Fibroblast of villous mesenchyme (primary cell): ENCODE measurements at regions not wholly inside any gene's neighbourhood (a gene's known extent, or its start where the extent isn't known, plus 50 kb on each side); places are given as distances from the start of the nearest gene placed in this dataset.
"Not testable (repeated sequence)": the region's sequence is repeated elsewhere in the genome, so short reads cannot be mapped to it uniquely, and the experiment has no call there.

Source experiments
- DNase-seq: peaks from one replicate; pipeline ENCODE4 v3.0.0-alpha.2; 2010; ENCODE audit warnings: low read depth
- H3K4me3 ChIP-seq: 2 replicates; pipeline ENCODE4 v1.5.1; 2011; ENCODE audit warnings: low read depth, mild to moderate bottlenecking, low read length
- TF ChIP-seq, protein P1 (sequence below): IDR thresholded peaks from 2 replicates; pipeline ENCODE4 v1.5.1; 2012; ENCODE audit warnings: low read depth, mild to moderate bottlenecking, low read length; ENCODE audit not compliant: insufficient read depth

DNA sequence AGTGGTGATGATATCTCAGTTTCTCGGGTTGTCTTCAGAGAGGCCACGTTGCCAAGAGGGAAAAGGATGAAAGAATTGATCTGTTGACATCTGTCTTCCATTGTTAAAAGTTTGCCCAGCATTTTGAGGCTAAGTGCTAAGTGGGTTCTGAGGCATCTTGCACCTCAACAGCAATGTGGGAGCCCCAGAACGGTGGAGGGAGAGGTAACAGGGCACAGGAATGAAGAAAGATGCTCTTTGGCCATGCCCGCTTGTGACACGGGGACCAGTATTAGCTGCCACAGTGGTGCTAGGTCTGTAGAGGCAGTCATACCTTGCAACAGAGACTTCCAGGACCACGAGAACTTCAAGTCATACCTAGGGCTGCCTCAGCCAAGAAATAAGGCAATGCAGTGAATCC, 106.6 kb upstream of the NUPR2 start:
- no peak for DNase-seq
- TF ChIP-seq, protein P1, sequence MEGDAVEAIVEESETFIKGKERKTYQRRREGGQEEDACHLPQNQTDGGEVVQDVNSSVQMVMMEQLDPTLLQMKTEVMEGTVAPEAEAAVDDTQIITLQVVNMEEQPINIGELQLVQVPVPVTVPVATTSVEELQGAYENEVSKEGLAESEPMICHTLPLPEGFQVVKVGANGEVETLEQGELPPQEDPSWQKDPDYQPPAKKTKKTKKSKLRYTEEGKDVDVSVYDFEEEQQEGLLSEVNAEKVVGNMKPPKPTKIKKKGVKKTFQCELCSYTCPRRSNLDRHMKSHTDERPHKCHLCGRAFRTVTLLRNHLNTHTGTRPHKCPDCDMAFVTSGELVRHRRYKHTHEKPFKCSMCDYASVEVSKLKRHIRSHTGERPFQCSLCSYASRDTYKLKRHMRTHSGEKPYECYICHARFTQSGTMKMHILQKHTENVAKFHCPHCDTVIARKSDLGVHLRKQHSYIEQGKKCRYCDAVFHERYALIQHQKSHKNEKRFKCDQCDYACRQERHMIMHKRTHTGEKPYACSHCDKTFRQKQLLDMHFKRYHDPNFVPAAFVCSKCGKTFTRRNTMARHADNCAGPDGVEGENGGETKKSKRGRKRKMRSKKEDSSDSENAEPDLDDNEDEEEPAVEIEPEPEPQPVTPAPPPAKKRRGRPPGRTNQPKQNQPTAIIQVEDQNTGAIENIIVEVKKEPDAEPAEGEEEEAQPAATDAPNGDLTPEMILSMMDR, result no peak

DNA sequence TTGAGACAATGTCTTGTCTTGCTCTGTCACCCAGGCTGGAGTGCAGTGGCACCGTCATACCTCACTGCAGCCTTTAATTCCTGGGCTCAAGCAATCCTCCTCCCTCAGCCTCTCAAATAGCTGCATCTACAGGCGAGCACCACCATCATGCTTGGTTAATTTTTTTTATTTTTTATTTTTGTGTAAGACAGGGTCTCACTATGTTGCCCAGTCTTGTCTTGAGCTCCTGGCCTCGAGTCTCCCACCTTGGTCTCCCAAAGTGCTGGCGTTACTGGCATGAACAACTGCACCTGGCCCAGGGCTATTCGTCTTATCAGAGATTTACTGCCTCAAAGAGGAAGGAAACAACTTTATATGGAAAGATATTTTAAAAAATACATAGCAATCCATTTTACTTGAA, 102.8 kb upstream of the NUPR2 start:
- H3K4me3 ChIP-seq, result no peak overlapping the region
- TF ChIP-seq, protein P1, result no peak
- no peak for DNase-seq

More for the DNA sequence above, 106.6 kb upstream of the NUPR2 start:
- no peak overlapping the region for H3K4me3 ChIP-seq

DNA sequence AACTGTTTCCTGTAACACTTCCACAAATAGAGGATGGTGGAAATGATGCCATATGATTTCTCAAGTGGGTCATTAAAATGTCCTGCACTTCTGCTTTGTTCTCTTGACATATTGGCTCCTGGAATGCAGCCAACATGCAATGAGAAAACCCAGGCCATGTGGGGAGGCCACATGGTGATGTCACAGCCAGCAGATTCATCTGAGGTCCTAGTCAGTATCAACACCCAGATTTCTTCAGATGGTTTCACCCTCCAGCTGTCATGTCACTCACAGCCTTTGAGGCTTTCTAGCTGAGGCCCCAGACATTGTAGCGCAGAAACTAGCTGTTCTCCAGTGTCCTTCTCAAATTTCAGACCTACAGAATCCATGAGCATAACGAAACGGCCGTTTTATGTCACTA, 102.3 kb upstream of the NUPR2 start:
- TF ChIP-seq, protein P1, result no peak
- no peak overlapping the region for H3K4me3 ChIP-seq
- DNase-seq, result no peak

DNA sequence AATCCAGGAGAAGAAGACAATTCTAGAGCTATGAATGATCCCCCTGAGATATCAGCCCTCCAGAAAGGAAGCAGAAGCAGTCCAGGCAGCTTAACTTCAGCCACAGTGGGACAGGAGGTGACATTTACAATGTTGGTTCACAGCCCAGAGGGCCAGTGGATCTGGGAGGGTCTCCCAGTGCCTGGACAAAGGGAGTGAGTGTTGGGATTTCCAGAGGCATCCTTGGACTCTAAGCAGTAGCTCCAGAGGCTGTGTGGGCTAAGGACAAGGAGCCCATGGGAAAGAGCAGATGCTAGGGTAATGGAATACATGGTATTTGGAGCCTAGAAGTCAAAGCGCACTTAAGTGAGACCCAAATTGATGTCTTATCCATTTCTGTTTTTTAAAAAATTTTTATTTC, 97.4 kb upstream of the NUPR2 start:
- TF ChIP-seq, protein P1, result no peak
- DNase-seq, result no peak
- H3K4me3 ChIP-seq, result no peak overlapping the region

GRCh38 chr7:56206420-56206819, 90.2 kb upstream of the NUPR2 start:
- TF ChIP-seq, protein P1, result no peak
- H3K4me3 ChIP-seq, result no peak overlapping the region
- no peak for DNase-seq

DNA sequence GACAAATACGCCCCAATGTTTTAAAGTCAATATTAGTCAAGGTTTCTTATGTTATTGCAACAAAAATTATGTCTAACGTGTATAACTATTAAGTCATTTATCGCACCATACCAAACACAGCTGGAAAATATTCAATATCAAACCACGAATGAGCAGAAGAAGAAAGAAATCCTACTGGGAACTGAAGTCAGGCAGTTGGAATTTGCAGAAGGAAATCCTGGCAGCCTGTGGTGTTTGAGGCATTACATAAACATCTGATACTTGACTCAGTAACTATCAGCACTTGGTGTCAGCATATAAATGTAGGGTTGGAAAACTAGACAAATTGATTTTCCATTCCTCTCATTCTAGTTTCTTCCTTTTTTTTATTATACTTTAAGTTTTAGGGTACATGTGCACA, 83.4 kb upstream of the NUPR2 start:
- DNase-seq, result no peak
- TF ChIP-seq, protein P1, result no peak
- no peak overlapping the region for H3K4me3 ChIP-seq

GRCh38 chr7:56196195-56196594, 80.0 kb upstream of the NUPR2 start:
- not testable (repeated sequence) for H3K4me3 ChIP-seq, DNase-seq

DNA sequence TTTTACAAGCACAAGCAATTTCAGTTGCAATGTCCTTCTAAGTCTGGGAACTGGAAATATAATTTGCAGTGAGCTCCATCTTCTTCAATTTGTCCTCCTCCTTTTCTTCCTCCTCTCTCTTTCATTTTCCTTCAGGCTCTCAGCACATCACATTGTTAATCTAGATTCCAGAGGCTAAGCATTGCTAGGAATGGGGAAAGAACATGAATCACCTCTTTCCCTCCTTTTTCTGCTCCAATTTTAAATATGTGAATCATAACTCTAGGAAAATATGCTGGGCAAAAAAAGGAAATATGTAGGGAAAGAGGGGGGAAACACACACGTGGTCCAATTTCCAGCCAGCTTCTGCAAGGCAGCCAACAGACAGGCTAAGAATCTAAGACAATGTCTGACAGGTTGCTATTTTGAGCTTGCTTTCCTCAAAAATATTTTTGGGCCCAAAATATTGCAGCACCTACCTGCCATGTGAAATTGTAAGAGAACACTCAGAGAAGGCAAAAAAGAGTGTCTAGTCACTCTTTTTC, 72.7 kb upstream of the NUPR2 start:
- TF ChIP-seq, protein P1, result no peak
- H3K4me3 ChIP-seq, result no peak overlapping the region
- DNase-seq, result no peak
